NCI-H2196 (cell line): ENCODE measurements at regions not wholly inside any gene's neighbourhood (a gene's known extent, or its start where the extent isn't known, plus 50 kb on each side); places are given as distances from the start of the nearest gene placed in this dataset.

Experiments used
- DNase-seq: peaks from one replicate; lab custom pipeline; 2025; ENCODE audit not compliant: unreplicated experiment; lab: John Stamatoyannopoulos, UW

- DNase-seq = no peak
These were observed 771.3 kb downstream of the FAT4 start for GRCh38 chr4:126086041-126086440.

DNA sequence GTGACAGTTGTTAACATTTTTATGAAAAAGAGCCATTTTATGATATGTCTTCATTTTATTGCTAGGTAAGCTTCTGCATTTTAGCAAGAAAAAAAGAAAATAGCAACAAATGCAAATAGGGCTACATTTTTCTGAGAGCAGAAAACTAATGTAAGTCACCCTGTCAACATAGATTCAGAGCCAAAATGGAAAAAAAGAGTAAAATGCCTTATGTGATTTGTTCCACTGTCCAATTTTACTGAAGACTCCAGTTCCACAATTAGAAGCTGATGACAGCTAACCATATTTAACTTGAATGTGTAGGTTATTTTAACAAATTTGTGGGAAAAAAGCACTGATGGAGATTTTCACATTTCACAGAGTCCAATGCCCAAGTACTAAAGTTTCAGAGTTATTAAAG is 772.3 kb downstream of the FAT4 start:
- DNase-seq = no peak

DNA sequence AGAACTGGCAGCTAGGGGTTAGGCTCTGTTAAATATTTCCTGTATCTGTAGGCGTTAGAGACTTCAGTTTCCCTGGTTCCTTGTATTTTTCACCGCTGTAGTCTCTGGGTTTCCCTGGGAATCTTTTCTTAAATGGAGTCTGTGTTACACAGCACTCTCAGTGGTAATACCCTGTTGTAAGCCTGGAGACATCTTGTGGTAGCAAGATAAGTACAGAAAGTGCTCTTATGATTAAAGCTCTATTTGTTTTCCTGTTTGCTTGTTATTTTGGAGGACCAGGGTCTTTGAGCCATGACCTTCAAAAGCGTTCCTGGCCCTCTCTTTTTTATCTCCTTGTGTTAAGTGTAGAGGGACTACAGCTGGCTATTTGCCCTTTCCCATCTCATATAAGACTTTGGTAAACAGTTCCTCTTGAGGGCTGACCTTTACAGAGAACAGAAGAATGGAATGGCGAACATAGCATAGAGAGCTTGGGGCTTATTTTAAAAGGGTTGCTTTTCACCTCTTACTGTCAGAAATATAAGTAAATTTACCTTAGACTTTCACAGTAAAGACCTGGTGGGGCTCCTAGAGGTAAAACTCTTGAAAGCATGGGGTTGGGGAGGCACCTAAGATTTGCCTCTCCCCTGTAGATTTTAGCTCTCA is 782.5 kb downstream of the FAT4 start:
- no peak for DNase-seq

DNA sequence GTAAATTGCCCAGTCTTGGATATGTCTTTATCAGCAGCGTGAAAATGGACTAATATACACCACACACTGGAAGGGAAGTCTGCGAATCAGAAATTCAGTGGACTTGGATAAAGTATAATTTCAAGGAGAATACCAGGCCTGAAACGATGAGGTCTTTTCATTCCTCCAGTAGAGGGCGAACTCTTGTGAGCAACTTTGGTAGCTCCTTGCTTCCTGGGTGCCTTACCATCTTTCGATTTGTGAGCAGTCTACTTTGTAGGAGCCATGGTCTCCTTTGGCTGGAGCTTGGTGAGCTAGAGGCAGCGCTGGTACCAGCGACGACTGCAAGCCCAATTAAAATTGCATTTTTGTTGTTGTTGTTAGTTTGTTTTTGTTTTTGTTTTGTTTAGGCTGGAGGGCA is 791.9 kb downstream of the FAT4 start:
- no peak for DNase-seq

GRCh38 chr4:126109836-126110235 is 795.1 kb downstream of the FAT4 start:
- no peak for DNase-seq

GRCh38 chr4:126113058-126113457 is 798.3 kb downstream of the FAT4 start:
- no peak for DNase-seq

DNA sequence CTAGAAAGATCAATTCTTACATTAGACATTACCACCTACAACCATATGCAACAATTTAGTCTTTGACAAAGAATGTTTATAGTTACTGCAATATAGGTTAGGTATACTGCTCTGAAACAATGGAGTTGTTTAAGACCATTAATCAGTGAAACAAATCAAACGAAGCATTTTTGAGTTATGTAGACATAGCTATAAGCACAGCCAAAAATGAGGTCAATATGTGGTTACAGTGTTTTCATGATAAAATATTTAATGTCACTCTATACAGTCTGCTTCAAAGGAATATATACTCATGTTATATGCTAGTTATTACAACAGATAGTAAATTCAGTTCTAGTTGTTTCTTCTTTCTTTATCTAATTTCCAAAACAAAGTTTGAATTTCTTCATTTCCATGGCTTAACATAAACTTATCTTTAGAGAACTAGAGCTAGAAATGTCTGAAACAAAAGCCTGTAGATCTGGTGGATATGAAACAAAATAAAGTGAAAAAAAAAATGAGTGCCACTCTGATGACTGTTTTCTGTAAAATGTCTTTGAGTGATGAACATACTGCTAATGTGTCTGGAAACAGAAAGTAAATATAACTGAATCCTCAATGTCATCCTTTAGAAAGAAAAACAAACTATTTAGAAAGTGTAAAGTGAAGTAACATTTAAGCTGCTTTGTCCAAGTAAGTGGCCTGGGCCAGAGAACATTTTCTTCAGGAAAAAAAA is 809.0 kb downstream of the FAT4 start:
- no peak for DNase-seq

- no peak for DNase-seq
These were observed 810.1 kb downstream of the FAT4 start for GRCh38 chr4:126124818-126125217.

DNA sequence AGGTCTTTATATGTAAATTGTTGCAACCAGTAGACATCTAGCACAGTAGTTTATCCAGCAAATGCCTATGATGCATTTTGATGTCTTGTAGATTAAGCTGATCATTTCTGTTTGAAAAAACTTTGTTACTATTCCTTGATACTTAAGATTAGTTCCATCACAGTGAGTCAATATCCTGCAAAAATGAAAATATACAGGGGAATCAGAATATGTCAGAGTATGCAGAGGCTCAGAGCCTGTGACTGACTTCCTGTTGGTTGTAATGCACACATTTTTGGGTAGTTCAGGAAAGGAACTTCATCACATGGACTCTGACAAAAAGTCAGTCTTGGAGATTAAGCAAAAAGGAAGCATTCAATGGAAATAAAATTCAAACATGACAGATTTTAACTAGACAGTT is 815.5 kb downstream of the FAT4 start:
- DNase-seq = no peak

DNA sequence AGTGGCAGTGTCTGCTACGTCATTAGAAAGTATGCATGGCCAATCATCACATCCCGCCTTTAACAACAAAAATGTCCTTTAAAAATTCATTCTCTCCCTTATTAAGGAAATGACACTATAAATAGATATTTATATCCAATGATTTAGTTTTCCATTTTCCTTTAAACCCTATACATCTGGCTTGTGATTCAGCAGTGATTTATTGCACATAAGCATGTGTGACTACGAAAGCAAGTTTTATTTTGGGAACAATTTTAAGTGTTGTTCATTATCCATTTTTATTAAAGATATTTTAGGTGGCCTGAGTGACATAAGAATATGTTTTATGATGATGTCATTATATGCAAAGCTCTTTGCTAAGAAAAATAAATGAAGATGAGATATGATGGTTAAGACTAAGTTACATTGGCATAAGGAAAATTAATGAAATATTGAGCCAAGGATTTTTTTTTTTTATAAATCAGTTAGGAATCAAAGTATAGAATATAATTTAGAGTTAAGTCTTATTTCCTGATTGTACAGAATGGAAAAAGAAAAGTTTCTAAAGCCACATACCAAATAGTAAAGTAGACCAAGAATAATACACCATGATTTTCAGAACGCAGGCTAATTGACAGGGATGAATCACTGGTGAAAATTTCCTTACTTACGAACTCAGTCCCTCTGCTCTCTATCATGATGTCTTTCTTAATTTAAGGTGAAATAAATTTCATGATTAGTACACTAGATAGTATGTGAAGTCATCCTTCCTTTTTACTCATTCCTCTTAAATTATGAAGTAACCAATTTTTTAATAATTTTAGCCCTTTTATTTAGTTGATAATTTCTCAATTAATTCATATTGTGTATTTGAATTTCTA is 822.4 kb downstream of the FAT4 start:
- no peak for DNase-seq

GRCh38 chr4:126137782-126138170 is 823.0 kb downstream of the FAT4 start:
- no peak for DNase-seq

- no peak for DNase-seq
These were observed 829.9 kb downstream of the FAT4 start for GRCh38 chr4:126144543-126145237.

DNA sequence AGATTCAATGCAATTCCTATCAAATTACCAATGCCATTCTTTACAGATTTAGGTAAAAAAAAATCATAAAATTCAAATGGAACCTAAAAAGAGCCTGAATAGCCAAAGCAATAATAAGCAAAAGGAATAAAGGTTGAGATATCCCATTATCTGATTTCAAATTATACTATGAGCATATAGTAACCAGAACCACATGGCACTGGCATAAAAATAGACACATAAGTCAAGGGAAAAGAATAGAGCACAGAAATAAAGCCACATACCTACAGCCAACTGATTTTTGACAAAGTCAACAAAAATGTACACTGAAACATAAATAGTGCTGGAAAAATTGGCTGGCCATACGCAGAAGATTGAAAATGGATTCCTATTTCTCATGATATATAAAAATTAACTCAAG is 853.7 kb downstream of the FAT4 start:
- DNase-seq = no peak

- DNase-seq = no peak
These were observed 857.4 kb downstream of the FAT4 start for GRCh38 chr4:126172126-126172525.

- DNase-seq = no peak
These were observed 859.9 kb downstream of the FAT4 start for GRCh38 chr4:126174627-126175026.

GRCh38 chr4:126180642-126181041 is 865.9 kb downstream of the FAT4 start:
- DNase-seq = no peak

- DNase-seq = no peak
These were observed 867.6 kb downstream of the FAT4 start for GRCh38 chr4:126182336-126182735.

- no peak for DNase-seq
These were observed 868.0 kb downstream of the FAT4 start for GRCh38 chr4:126182786-126183185.

DNA sequence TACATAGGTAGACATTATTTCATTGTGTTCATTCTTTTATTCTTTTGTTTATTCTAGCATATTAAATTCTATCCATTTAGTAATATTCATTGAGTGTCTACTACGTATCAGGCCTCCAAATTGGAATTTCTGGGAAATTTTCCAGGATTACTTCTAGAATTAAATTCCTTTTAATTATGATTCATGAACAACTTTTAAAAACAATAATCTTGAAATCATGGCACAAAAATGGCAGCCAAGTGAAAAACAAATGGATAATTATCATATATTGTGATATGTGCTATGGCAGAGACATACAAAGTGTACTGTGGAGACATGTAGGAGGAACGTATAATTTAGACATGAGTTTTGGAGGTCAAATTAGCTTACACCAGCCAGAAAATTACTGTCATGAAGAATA is 868.5 kb downstream of the FAT4 start:
- no peak for DNase-seq

DNA sequence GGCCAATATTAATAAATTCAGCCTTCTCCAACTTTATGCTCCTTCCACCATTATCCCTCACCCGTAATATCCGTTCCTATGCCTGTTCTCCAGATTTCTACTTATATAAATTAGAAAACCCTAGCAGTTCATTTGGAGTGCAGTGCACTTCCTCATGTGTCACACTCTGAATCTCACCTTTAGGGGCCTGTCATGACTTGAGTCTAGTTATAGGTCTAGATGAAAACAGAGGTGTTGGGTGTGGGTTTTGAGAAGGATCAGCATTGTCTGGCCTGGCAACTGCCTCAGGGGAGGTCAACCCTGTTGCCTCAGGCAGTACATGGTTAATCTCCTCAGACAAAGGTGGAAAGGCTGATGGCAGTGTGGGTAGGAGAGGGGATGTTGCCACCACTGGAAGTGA is 876.8 kb downstream of the FAT4 start:
- DNase-seq = no peak

- no peak for DNase-seq
These were observed 877.8 kb downstream of the FAT4 start for GRCh38 chr4:126192506-126192905.
